ENCODE measurements at regions not wholly inside any gene's neighbourhood (a gene's known extent, or its start where the extent isn't known, plus 50 kb on each side); places are given as distances from the start of the nearest gene placed in this dataset.

DNA sequence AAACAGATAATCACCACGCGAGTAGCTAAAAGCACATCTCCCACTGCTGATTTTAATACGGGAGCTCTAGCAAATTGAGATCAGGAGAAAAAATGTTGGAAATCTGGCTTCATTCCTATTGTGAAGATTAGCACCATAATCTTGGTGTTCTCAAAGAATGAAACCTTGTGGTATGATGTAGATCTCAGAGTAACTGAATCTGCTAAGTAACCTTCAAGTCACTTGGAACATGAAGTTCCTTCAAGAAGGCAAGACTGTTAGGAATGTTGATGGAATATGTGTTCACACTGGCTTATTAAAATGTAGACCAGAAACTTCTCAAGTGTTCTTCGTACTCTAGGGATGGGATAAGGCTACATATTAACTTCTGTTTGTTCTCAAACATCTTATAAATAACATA is 117.4 kb upstream of the CHRM3 start:
- no peaks in the 10 kb centered on the region for H3K27me3 ChIP-seq (ENCODE audit: control insufficient read depth, insufficient read depth, low read length)
- DNase-seq, result no peak
- H3K36me3 ChIP-seq (ENCODE audit: control insufficient read depth, insufficient read depth, low read length), result no peaks in the 10 kb centered on the region
- H3K9me3 ChIP-seq (ENCODE audit: control insufficient read depth, low read depth, low read length), result no peaks in the 10 kb centered on the region
- H3K4me3 ChIP-seq (ENCODE audit: low read length), result no peak overlapping the region
- WGBS (ENCODE audit: insufficient coverage, low lambda C conversion rate), result no CpG with 5 or more reads among the region's 4 CpGs
- H3K27ac ChIP-seq (ENCODE audit: low read length), result no peak overlapping the region
- H3K4me1 ChIP-seq (ENCODE audit: control insufficient read depth, insufficient read depth, low read length), result no peaks in the 10 kb centered on the region

GRCh38 chr1:239268007-239268406 is 118.4 kb upstream of the CHRM3 start:
- Histone ChIP-seq H3K9me3 (ENCODE audit: control insufficient read depth, low read depth, low read length) (no peaks in the 10 kb centered on the region), H3K4me1 (ENCODE audit: control insufficient read depth, insufficient read depth, low read length) (no peaks in the 10 kb centered on the region), H3K36me3 (ENCODE audit: control insufficient read depth, insufficient read depth, low read length) (no peaks in the 10 kb centered on the region), H3K27me3 (ENCODE audit: control insufficient read depth, insufficient read depth, low read length) (no peaks in the 10 kb centered on the region), H3K27ac (ENCODE audit: low read length) (no peak overlapping the region), H3K4me3 (ENCODE audit: low read length) (no peak overlapping the region)
- DNase-seq, result no peak
- no CpG with 5 or more reads among the region's 6 CpGs for WGBS (ENCODE audit: insufficient coverage, low lambda C conversion rate)

- WGBS (ENCODE audit: insufficient coverage, low lambda C conversion rate), result 90% methylated on average over 3 of the region's 5 CpGs
- Histone ChIP-seq H3K36me3 (ENCODE audit: control insufficient read depth, insufficient read depth, low read length) (no peaks in the 10 kb centered on the region), H3K27ac (ENCODE audit: low read length) (no peak overlapping the region), H3K27me3 (ENCODE audit: control insufficient read depth, insufficient read depth, low read length) (no peaks in the 10 kb centered on the region), H3K4me1 (ENCODE audit: control insufficient read depth, insufficient read depth, low read length) (no peaks in the 10 kb centered on the region), H3K4me3 (ENCODE audit: low read length) (no peak overlapping the region), H3K9me3 (ENCODE audit: control insufficient read depth, low read depth, low read length) (no peaks in the 10 kb centered on the region)
- DNase-seq, result no peak
Measured at GRCh38 chr1:239263801-239264200, 122.6 kb upstream of the CHRM3 start.

GRCh38 chr1:239262538-239262937 is 123.8 kb upstream of the CHRM3 start:
- H3K27me3 ChIP-seq (ENCODE audit: control insufficient read depth, insufficient read depth, low read length), result no peaks in the 10 kb centered on the region
- no peaks in the 10 kb centered on the region for H3K36me3 ChIP-seq (ENCODE audit: control insufficient read depth, insufficient read depth, low read length)
- no peak overlapping the region for H3K4me3 ChIP-seq (ENCODE audit: low read length)
- H3K9me3 ChIP-seq (ENCODE audit: control insufficient read depth, low read depth, low read length), result no peaks in the 10 kb centered on the region
- WGBS (ENCODE audit: insufficient coverage, low lambda C conversion rate), result no CpG with 5 or more reads among the region's 1 CpG
- H3K4me1 ChIP-seq (ENCODE audit: control insufficient read depth, insufficient read depth, low read length), result no peaks in the 10 kb centered on the region
- no peak overlapping the region for H3K27ac ChIP-seq (ENCODE audit: low read length)
- no peak for DNase-seq

DNA sequence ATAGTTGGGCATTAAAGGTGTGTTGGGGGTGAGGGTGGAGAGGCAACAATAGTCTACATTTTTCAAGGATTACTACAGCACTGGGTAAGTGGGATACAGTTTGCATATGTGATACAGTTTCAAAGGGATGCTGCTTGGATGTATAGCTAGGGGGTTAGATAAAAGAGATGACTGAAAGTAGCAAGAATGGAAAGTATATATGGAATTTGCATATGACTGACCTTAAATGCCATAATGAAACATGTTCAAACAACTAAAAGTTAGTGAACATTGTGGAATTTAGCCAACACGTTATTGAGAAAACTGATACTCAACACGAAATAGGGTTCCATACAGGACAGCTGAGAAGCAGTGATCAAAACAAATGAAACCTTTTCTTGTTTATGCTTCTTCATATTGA is 124.8 kb upstream of the CHRM3 start:
- no peak overlapping the region for H3K27ac ChIP-seq (ENCODE audit: low read length)
- DNase-seq, result no peak
- no peaks in the 10 kb centered on the region for H3K4me1 ChIP-seq (ENCODE audit: control insufficient read depth, insufficient read depth, low read length)
- no peaks in the 10 kb centered on the region for H3K36me3 ChIP-seq (ENCODE audit: control insufficient read depth, insufficient read depth, low read length)
- H3K4me3 ChIP-seq (ENCODE audit: low read length), result no peak overlapping the region
- no peaks in the 10 kb centered on the region for H3K27me3 ChIP-seq (ENCODE audit: control insufficient read depth, insufficient read depth, low read length)
- peaks cover 4% of the 10 kb centered on the region for H3K9me3 ChIP-seq (ENCODE audit: control insufficient read depth, low read depth, low read length)
- WGBS (ENCODE audit: insufficient coverage, low lambda C conversion rate), result 86% methylated on average over 1 of the region's 2 CpGs

DNA sequence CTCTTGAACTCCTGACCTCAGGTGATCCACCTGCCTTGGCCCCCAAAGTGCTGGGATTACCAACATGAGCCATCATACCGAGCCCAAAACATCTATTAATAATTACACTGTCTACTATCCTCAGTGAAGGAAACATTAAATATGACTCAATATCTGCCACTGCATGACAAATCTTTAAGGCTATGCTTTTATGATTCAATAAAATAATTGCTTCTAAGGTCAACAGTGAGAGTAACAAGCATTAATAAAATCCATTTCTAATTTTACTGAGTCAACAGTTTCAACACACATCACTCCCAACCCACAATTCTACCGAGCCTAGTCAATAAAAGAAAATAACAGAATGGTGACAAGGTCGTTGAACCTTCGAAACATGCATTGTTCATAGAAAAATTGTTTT is 125.5 kb upstream of the CHRM3 start:
- H3K4me3 ChIP-seq (ENCODE audit: low read length), result no peak overlapping the region
- H3K9me3 ChIP-seq (ENCODE audit: control insufficient read depth, low read depth, low read length), result peaks cover 4% of the 10 kb centered on the region
- H3K27ac ChIP-seq (ENCODE audit: low read length), result no peak overlapping the region
- H3K4me1 ChIP-seq (ENCODE audit: control insufficient read depth, insufficient read depth, low read length), result no peaks in the 10 kb centered on the region
- 77% methylated on average over 3 of the region's 4 CpGs for WGBS (ENCODE audit: insufficient coverage, low lambda C conversion rate)
- no peaks in the 10 kb centered on the region for H3K27me3 ChIP-seq (ENCODE audit: control insufficient read depth, insufficient read depth, low read length)
- DNase-seq, result no peak
- no peaks in the 10 kb centered on the region for H3K36me3 ChIP-seq (ENCODE audit: control insufficient read depth, insufficient read depth, low read length)

- no peaks in the 10 kb centered on the region for H3K27me3 ChIP-seq (ENCODE audit: control insufficient read depth, insufficient read depth, low read length)
- H3K27ac ChIP-seq (ENCODE audit: low read length), result no peak overlapping the region
- no peaks in the 10 kb centered on the region for H3K36me3 ChIP-seq (ENCODE audit: control insufficient read depth, insufficient read depth, low read length)
- H3K4me1 ChIP-seq (ENCODE audit: control insufficient read depth, insufficient read depth, low read length), result no peaks in the 10 kb centered on the region
- no peak overlapping the region for H3K4me3 ChIP-seq (ENCODE audit: low read length)
- H3K9me3 ChIP-seq (ENCODE audit: control insufficient read depth, low read depth, low read length), result peaks cover 9% of the 10 kb centered on the region
- no peak for DNase-seq
- WGBS (ENCODE audit: insufficient coverage, low lambda C conversion rate), result no CpG with 5 or more reads among the region's 22 CpGs
Measured at GRCh38 chr1:239255628-239256160, 130.7 kb upstream of the CHRM3 start.

GRCh38 chr1:239254999-239255398 is 131.4 kb upstream of the CHRM3 start:
- no peak overlapping the region for H3K4me3 ChIP-seq (ENCODE audit: low read length)
- no peaks in the 10 kb centered on the region for H3K27me3 ChIP-seq (ENCODE audit: control insufficient read depth, insufficient read depth, low read length)
- no peaks in the 10 kb centered on the region for H3K36me3 ChIP-seq (ENCODE audit: control insufficient read depth, insufficient read depth, low read length)
- H3K27ac ChIP-seq (ENCODE audit: low read length), result no peak overlapping the region
- no peak for DNase-seq
- H3K4me1 ChIP-seq (ENCODE audit: control insufficient read depth, insufficient read depth, low read length), result no peaks in the 10 kb centered on the region
- no CpG with 5 or more reads among the region's 4 CpGs for WGBS (ENCODE audit: insufficient coverage, low lambda C conversion rate)
- peaks cover 9% of the 10 kb centered on the region for H3K9me3 ChIP-seq (ENCODE audit: control insufficient read depth, low read depth, low read length)

- WGBS (ENCODE audit: insufficient coverage, low lambda C conversion rate), result 49% methylated on average over 3 of the region's 3 CpGs
- no peak for DNase-seq
- H3K27ac ChIP-seq (ENCODE audit: low read length), result no peak overlapping the region
Measured at GRCh38 chr1:239253032-239253431, 133.3 kb upstream of the CHRM3 start.

DNA sequence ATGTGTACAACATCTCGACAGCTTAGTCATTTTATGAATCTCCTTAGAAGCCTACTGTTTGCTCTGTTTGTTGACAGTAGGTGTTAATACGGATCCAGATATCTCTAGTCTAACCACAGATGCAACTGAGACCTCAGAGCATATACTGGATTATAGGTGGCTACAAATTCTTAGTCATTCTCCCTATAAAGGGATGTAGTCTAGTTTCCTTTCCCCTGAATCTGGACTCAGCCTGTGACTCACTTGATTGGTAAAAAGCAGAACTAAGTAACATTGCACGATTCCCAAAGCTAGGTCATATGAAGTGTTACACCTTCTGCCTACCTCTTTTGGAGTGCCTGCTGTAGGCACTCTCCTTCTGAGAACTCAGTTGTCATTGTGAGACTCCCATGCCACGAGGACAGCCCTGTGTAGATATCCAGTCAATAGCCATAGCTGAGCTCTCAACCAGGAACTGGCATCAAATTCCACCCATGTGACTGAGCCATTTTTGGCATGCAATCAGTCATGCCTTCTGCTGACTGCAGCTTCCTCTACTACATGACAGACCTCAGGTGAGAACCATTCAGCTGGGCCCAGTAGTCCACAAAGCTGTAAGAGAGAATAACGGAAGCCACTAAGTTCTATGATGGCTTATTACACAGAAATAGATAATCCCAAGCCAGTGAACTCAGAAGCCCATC is 135.9 kb upstream of the CHRM3 start:
- Histone ChIP-seq H3K4me3 (ENCODE audit: low read length) (no peak overlapping the region), H3K4me1 (ENCODE audit: control insufficient read depth, insufficient read depth, low read length) (no peaks in the 10 kb centered on the region), H3K9me3 (ENCODE audit: control insufficient read depth, low read depth, low read length) (peaks cover 1% of the 10 kb centered on the region), H3K27me3 (ENCODE audit: control insufficient read depth, insufficient read depth, low read length) (no peaks in the 10 kb centered on the region), H3K36me3 (ENCODE audit: control insufficient read depth, insufficient read depth, low read length) (no peaks in the 10 kb centered on the region), H3K27ac (ENCODE audit: low read length) (no peak overlapping the region)
- WGBS (ENCODE audit: insufficient coverage, low lambda C conversion rate), result no CpG with 5 or more reads among the region's 5 CpGs
- no peak for DNase-seq

More at GRCh38 chr1:239253032-239253431, 133.3 kb upstream of the CHRM3 start:
- H3K4me3 ChIP-seq (ENCODE audit: low read length), result no peak overlapping the region
- no peaks in the 10 kb centered on the region for H3K36me3 ChIP-seq (ENCODE audit: control insufficient read depth, insufficient read depth, low read length)
- H3K9me3 ChIP-seq (ENCODE audit: control insufficient read depth, low read depth, low read length), result peaks cover 9% of the 10 kb centered on the region
- no peaks in the 10 kb centered on the region for H3K4me1 ChIP-seq (ENCODE audit: control insufficient read depth, insufficient read depth, low read length)
- H3K27me3 ChIP-seq (ENCODE audit: control insufficient read depth, insufficient read depth, low read length), result no peaks in the 10 kb centered on the region

DNA sequence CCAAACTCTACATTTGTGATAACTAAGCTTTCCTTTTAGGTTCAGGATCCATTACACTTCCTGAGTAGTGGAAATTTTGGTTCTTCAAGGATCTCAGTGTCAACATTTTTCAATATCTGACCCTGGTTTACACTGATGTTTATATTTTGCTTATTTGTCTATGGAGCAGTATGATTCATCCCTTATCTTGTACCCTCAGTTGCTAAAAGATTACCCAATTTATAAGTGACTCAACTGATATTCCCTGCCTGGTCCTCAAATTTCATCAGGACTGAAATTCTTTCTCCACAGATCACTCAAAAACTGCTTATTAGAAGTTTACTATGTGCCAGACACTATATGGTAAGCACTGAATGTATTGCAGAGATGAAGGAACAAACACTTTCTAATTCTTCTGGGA is 139.1 kb upstream of the CHRM3 start:
- no peaks in the 10 kb centered on the region for H3K4me1 ChIP-seq (ENCODE audit: control insufficient read depth, insufficient read depth, low read length)
- no peak overlapping the region for H3K4me3 ChIP-seq (ENCODE audit: low read length)
- no peaks in the 10 kb centered on the region for H3K36me3 ChIP-seq (ENCODE audit: control insufficient read depth, insufficient read depth, low read length)
- DNase-seq, result no peak
- H3K27ac ChIP-seq (ENCODE audit: low read length), result no peak overlapping the region
- H3K9me3 ChIP-seq (ENCODE audit: control insufficient read depth, low read depth, low read length), result no peaks in the 10 kb centered on the region
- no peaks in the 10 kb centered on the region for H3K27me3 ChIP-seq (ENCODE audit: control insufficient read depth, insufficient read depth, low read length)
